HepG2 (cell line): ENCODE measurements at regions not wholly inside any gene's neighbourhood (a gene's known extent, or its start where the extent isn't known, plus 50 kb on each side); places are given as distances from the start of the nearest gene placed in this dataset.

Source experiments
- FOXK2 ChIP-seq: fragments of 450-650 bp; IDR thresholded peaks from 2 replicates; pipeline ENCODE4 v1.6.1; 2016
- HDAC6 ChIP-seq: fragments of 200-600 bp; sonication (generic); IDR thresholded peaks from 2 replicates; pipeline ENCODE4 v1.7.0; 2017; ENCODE audit warnings: mild to moderate bottlenecking, antibody characterized with exemption, low read length, low read depth
- KLF13 ChIP-seq: sonication (generic); formaldehyde crosslinking; IDR thresholded peaks from 2 replicates; pipeline ENCODE4 v1.4.0; 2020; ENCODE audit warnings: mild to moderate bottlenecking, missing genetic modification reagents
- TF ChIP-seq, protein P1 (sequence below): sonication (generic); formaldehyde crosslinking; IDR thresholded peaks from 2 replicates; pipeline ENCODE4 v1.9.0; 2021; ENCODE audit warnings: missing genetic modification reagents, borderline replicate concordance
- TF ChIP-seq, protein P2 (sequence below): sonication (generic); formaldehyde crosslinking; conservative IDR thresholded peaks from 2 replicates; pipeline ENCODE4 v1.4.0; 2020; ENCODE audit warnings: missing genetic modification reagents
- TF ChIP-seq, protein P3 (sequence below): sonication (generic); formaldehyde crosslinking; IDR thresholded peaks from 2 replicates; pipeline ENCODE4 v1.5.0; 2020; ENCODE audit warnings: mild to moderate bottlenecking, missing genetic modification reagents, moderate library complexity
- TF ChIP-seq, protein P4 (sequence below): sonication (generic); formaldehyde crosslinking; IDR thresholded peaks from 2 replicates; pipeline ENCODE4 v1.4.0; 2020; ENCODE audit warnings: missing genetic modification reagents, low read depth, mild to moderate bottlenecking, borderline replicate concordance

DNA sequence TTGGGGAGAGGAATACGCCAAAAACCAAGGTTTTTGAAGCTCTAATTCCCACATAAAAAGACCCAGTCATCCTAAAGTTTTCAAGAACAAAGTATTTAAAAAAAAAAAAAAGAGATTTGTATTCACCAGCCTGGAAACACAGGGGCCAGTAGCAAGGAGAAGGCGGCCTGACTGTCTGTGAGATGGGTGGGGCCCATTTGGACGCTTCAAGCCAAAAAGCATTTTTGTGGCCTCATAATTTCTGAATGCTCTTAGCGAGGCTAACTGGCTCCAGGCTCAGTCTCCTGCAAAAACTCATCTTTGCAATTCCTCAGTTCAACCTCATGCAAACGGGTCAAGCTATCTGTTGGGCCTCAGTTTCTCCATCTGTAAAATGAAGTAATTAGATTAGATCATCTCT lies 514.1 kb downstream of the MED13L start:
- TF ChIP-seq, protein P1, sequence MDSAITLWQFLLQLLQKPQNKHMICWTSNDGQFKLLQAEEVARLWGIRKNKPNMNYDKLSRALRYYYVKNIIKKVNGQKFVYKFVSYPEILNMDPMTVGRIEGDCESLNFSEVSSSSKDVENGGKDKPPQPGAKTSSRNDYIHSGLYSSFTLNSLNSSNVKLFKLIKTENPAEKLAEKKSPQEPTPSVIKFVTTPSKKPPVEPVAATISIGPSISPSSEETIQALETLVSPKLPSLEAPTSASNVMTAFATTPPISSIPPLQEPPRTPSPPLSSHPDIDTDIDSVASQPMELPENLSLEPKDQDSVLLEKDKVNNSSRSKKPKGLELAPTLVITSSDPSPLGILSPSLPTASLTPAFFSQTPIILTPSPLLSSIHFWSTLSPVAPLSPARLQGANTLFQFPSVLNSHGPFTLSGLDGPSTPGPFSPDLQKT (CRISPR knock-in tag), result no peak
- no peak for TF ChIP-seq KLF13 (CRISPR knock-in tag)
- TF ChIP-seq, protein P2, sequence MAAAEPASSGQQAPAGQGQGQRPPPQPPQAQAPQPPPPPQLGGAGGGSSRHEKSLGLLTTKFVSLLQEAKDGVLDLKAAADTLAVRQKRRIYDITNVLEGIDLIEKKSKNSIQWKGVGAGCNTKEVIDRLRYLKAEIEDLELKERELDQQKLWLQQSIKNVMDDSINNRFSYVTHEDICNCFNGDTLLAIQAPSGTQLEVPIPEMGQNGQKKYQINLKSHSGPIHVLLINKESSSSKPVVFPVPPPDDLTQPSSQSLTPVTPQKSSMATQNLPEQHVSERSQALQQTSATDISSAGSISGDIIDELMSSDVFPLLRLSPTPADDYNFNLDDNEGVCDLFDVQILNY (CRISPR knock-in tag), result no peak
- TF ChIP-seq, protein P3, sequence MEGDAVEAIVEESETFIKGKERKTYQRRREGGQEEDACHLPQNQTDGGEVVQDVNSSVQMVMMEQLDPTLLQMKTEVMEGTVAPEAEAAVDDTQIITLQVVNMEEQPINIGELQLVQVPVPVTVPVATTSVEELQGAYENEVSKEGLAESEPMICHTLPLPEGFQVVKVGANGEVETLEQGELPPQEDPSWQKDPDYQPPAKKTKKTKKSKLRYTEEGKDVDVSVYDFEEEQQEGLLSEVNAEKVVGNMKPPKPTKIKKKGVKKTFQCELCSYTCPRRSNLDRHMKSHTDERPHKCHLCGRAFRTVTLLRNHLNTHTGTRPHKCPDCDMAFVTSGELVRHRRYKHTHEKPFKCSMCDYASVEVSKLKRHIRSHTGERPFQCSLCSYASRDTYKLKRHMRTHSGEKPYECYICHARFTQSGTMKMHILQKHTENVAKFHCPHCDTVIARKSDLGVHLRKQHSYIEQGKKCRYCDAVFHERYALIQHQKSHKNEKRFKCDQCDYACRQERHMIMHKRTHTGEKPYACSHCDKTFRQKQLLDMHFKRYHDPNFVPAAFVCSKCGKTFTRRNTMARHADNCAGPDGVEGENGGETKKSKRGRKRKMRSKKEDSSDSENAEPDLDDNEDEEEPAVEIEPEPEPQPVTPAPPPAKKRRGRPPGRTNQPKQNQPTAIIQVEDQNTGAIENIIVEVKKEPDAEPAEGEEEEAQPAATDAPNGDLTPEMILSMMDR (CRISPR knock-in tag), result no peak
- TF ChIP-seq, protein P4, sequence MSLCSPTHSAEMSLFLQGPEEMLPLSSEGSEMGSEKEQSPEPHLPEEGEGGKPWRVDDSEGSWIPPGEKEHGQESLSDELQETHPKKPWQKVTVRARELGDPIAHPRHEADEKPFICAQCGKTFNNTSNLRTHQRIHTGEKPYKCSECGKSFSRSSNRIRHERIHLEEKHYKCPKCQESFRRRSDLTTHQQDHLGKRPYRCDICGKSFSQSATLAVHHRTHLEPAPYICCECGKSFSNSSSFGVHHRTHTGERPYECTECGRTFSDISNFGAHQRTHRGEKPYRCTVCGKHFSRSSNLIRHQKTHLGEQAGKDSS (CRISPR knock-in tag), result no peak
- TF ChIP-seq FOXK2, result no peak
- no peak for TF ChIP-seq HDAC6
